GM21717 (cell line): ENCODE measurements at regions not wholly inside any gene's neighbourhood (a gene's known extent, or its start where the extent isn't known, plus 50 kb on each side); places are given as distances from the start of the nearest gene placed in this dataset.
"Not testable (repeated sequence)": the region's sequence is repeated elsewhere in the genome, so short reads cannot be mapped to it uniquely, and the experiment has no call there.

Source experiments
- ATAC-seq: cut with Tn5 transposase; IDR thresholded peaks from one replicate; pipeline ENCODE4 v1.9.1; 2021; ENCODE audit warnings: mild to moderate bottlenecking, moderate library complexity; ENCODE audit not compliant: unreplicated experiment

GRCh38 chr12:75710361-75711069 is 199.1 kb upstream of the KRR1 start:
- ATAC-seq: no peak

DNA sequence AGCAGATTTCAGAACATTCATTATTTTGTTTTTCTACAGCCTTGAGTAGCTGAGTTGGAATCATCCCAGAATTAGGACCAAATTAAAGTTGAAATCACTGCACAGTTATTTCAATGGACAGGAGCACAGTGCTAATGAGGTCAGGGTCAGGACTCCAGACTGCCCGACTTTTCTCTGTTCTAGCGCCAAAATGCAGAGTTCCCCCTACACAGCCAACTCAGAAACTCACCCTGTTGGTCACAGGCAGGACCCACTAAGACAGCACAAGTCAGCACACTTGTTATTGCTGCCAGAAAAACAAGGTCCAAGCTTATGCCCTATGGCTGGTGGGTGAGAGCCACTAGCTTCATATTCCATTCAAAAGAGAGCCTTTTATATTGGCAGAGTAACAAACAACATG is 198.1 kb upstream of the KRR1 start:
- ATAC-seq: no peak

DNA sequence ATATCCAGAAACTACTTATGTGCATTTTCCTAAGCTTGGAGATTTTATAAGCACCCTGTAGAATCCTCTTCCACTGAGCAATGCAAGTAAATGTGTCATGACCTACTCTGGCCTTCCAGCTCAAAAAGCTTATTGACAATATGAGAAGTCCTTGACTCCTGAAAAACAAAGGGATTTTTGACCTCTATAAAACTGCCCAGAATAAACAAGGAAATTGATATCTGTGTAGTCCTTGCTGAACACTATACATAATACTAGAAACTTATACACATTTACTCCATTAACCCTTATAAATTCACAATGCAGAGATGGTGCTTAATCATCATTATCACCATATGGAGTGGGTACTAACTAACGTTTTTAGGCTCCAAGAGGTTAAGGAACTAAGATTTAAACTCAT is 197.4 kb upstream of the KRR1 start:
- no peak for ATAC-seq

DNA sequence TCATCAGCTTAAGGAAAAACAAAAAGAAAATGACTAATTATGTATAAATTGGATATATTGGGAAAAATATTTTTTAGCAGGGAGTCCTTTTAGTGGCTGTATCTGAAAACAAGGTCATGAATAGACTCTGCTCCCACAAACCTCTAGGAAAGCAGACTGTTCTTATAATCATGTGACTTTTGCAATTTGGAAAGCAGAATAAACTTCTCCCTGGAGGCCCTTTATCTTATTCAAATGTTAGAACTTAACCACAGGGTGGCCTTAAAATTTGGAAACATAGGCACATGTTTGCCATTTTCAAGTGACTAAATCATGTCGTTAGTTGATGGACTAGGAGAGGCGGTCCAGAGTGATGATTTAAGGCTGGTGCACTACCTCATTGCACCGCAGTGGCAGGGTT is 196.6 kb upstream of the KRR1 start:
- ATAC-seq: no peak

DNA sequence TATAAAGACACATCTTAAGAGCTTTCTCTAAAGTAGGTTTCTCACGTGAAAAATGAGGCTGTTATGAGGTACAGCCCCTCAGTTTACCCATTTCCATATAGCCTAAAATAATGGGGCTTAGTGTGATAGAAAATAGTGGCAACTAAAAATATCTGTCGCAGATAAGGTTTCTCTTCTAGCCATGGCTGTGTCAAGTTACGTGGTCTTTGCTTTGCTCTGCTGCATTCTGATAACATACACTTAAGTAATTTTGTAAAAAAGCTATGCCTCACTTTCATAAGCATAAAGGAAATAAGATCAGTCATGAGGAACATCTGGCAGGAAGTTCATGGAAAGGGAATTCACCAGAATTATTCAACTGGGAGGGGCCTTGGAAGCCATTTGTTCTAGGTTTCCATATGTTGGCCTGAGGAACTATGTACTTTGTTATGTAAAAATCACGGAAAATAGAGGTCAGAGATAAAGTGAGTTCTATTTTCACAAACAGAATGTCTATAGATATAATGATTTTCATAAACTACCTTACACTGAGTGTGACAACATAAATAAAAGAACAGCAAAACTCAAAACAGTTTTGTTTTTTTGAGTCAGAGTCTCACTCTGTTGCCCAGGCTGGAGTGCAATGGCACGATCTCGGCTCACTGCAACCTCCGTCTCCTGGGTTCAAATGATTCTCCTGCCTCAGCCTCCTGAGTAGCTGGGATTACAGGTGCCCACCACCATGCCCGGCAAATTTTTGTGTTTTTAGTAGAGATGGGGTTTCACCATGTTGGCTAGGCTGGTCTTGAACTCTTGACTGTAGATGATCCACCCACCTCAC is 195.6 kb upstream of the KRR1 start:
- no peak for ATAC-seq

GRCh38 chr12:75705749-75706711 is 194.6 kb upstream of the KRR1 start:
- no peak for ATAC-seq

DNA sequence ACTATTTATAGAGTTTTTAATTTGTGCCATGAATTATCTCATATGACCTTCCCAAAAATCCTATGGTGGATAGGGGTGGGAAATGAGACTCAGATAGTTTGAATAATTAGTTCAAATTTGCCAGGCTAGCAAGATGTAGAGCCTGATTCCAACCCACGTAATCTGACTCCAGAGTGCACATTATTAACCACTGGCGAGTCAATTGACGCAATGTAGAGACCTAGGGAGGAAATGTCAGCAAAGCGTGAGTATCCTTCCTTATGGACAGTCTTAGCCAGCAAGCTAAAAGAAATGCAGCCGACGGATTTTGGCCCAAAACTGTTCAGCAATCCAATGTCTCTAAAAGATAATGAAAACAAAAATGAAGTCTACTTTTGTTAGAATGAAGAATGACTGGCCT is 193.3 kb upstream of the KRR1 start:
- no peak for ATAC-seq

DNA sequence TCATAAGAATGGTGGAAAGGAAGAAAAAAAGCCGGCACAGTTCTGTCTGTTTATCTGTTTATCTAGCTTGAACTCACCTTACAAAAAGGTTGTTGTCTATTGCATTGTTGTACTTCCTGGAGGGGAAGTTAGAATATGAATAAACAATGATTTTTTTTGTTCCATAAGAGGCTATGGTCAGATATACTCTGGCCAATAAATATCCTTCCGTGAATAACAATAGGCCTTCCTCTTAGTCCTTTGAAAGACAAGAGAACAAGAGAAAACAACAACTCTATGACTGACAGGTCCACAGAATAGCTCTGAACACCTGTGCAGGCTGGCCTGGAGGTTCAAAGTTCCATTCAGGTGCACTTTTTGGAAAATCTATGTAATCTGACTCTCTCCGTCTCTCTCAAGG is 192.8 kb upstream of the KRR1 start:
- ATAC-seq: no peak

DNA sequence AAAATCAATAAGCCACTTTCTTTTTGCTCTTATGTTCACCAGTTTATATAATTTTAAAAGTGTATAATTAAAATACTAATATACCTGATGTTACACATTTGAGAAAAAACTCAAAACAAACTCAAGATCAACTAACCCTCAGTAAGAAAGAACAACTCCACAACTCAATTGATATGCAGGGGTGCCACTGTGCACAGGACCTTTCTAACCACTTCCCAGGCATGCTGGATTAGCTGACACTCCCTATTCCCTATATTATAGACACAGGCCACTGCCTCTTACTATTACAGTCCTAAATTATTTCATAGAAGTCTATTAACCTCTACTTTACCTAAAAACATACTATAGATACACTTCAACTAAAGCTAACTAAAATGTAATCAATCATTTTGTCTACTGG is 191.7 kb upstream of the KRR1 start:
- no peak for ATAC-seq

DNA sequence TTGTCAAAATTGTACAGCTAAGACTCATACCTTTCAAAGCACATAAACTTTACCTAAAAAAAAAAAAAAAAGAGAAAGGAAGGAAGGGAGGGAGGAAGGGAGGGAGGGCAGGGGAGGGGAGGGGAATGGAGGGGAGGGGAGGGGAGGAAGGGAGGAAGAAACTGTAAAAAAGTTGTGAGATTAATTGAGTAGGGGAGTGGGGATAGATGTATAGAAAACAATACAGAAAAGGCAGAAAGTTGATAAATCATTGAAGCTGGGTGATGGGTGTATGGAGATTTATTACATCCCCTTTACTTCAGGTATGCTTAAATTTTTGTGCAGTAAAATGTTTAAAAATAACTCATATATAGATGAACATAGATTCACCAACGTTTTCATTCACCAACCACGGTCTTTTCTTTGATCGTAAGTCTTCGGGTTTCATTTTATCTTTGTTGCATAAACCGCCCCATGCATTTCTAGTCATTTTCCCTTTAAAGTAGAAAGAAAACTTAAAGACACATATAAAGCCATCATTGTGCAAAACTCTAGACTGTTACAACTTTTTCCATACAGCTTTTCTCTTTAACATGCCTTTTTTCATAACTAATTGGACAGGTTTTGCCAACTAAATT is 191.2 kb upstream of the KRR1 start:
- no peak for ATAC-seq

DNA sequence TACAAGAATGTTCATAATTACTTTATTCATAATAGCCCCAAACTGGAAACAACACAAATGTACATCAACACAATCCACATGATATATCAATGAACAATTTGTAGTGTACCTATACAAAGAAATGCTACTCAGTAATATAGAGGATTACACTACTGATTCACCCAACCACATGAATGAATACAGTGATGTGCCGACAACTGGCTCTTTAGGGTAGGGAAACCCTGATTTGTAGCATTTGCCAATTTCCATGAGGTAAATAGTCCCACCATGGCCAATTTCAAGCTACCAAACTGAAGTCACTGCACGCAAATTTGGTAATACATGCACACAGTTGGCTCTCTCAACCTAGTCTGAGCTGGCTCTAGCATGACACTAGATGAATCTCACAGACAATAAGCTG is 190.4 kb upstream of the KRR1 start:
- no peak for ATAC-seq

DNA sequence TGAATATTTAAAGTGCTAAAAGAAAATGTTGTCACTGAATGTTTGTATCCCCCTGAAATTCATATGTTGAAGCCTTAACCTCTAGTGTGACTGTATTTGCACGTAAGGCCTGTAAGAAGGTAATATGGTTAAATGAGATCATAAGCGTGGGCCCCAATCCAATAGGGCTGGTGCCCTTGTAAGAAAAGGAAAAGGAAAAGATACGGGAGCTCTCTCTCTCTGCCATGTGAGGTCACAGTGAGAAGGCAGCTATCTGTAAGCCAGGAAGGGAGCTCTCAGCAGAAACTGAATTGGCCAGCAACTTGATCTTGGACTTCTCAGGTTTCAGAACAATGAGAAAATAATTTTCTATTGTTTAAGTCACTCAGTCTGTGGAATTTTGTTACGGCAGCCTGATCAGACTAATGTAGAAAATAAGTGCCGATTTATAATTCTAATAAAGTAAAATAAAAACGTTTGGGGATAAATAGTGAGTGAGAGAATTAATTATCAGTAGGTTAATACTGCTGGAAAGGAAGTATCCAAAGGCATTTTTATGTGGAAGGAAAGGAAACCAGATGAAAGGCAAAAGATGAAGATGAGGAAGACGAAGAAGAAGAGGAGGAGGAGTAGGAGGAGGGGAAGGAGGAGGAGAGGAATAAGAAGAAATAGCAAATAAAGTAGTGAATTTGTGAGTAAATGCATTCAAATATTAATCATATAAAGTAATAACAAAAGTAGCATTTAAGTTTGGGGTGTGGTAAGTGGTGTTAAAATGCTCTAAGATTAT is 188.5 kb upstream of the KRR1 start:
- no peak for ATAC-seq

DNA sequence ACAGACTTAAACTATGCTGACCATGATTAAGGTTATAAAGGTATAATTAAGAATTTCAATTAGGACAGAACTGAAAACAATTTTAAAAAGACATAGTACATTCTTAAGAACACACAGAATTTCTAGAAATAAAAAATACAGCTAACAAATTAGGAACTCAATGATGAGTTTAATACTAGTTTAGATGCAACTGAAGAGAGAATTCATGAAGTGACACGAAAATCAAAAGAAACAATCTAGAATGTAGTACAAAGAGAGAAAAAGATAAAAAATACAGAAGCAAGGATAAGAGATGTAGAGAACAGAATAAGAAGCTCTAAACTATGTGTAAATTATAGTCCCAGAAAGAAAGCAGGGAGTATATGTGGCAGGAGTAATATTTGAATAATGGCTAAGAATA is 187.8 kb upstream of the KRR1 start:
- ATAC-seq: no peak

- no peak for ATAC-seq
Measured at GRCh38 chr12:75698052-75698451, 186.6 kb upstream of the KRR1 start.

DNA sequence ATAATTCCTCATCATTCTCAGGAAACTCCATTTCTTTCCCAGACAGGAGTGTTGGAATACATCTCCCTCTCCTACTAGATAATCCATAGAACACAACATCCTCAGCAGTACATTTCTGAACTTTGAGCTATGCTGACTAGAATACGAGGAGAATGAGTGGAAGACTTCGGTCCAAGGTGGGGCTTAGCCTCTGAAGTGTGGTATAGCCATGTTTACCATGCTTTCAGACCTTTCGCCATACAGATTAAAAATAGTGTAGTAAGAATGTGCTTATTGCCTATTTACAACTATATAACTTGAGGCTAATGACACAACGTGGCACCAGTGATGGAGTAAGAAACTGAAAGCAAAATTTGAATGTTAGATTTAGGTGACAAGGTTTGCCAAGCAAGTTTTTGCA is 184.5 kb upstream of the KRR1 start:
- no peak for ATAC-seq

GRCh38 chr12:75694534-75695268 is 183.3 kb upstream of the KRR1 start:
- ATAC-seq: no peak

- ATAC-seq: no peak
Measured at GRCh38 chr12:75692876-75693275, 181.5 kb upstream of the KRR1 start.

GRCh38 chr12:75690296-75690955 is 179.0 kb upstream of the KRR1 start:
- ATAC-seq: no peak

- not testable (repeated sequence) for ATAC-seq
Measured at GRCh38 chr12:75686233-75686632, 174.8 kb upstream of the KRR1 start.
